Stimulated activated naive CD8-positive, alpha-beta T cell treated with anti-CD3 and anti-CD28 coated beads, Interleukin-15, Interleukin-2, amounts not matched to agents 100 U/mL and 50 U/mL, for 24 hours (primary cell): ENCODE measurements at regions not wholly inside any gene's neighbourhood (a gene's known extent, or its start where the extent isn't known, plus 50 kb on each side); places are given as distances from the start of the nearest gene placed in this dataset.
"Not testable (repeated sequence)": the region's sequence is repeated elsewhere in the genome, so short reads cannot be mapped to it uniquely, and the experiment has no call there.

Experiments used
- ATAC-seq: fragments of 150-1000 bp; cut with Tn5 transposase; one replicate; pipeline ENCODE4 v1.10.0; 2021
- DNase-seq: peaks from one replicate; pipeline ENCODE4 v3.0.0; 2021

- no peak for ATAC-seq
- DNase-seq = no peak
These were observed 304.6 kb downstream of the MTX2 start for GRCh38 chr2:176573612-176574483.

GRCh38 chr2:176574484-176575236 lies 305.4 kb downstream of the MTX2 start:
- DNase-seq (no peak), ATAC-seq (no peak)

- DNase-seq = no peak
These were observed 306.0 kb downstream of the MTX2 start for GRCh38 chr2:176575237-176575744.

GRCh38 chr2:176577054-176577453 lies 307.8 kb downstream of the MTX2 start:
- no peak for ATAC-seq

More at GRCh38 chr2:176575237-176575744, 306.0 kb downstream of the MTX2 start:
- ATAC-seq = no peak

DNA sequence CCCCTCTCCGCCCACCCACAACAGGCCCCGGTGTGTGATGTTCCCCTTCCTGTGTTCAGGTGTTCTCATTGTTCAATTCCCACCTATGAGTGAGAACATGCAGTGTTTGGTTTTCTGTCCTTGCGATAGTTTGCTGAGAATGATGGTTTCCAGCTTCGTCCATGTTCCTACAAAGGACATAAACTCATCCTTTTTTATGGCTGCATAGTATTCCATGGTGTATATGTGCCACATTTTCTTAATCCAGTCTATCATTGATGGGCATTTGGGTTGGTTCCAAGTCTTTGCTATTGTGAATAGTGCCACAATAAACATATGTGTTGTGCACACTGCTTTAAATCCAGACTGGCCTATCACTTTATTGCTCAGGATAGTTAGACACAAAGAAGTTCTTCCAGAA lies 309.1 kb downstream of the MTX2 start:
- not testable (repeated sequence) for ATAC-seq, DNase-seq

More at GRCh38 chr2:176577054-176577453, 307.8 kb downstream of the MTX2 start:
- no peak for DNase-seq

DNA sequence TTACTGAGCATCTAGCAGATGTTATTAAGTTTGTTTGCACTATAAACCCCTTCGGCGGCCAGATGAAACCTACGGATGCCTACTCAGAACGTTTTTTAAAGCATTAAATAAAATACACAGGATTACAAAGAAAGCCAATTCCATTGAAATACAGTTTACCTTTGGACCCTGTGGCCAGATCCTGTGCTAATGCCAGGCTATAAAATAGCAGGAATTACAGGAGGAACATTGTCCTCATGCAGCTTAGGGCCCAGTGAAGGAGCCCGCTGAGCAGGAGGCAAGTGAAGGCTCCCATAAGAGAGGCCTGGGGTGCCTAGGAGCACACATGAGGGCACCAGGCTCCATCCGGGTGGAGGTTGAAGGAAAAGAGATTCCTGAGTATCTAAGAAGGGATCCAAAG lies 310.4 kb downstream of the MTX2 start:
- no peak for DNase-seq
- ATAC-seq = no peak

- no peak for DNase-seq
- no peak for ATAC-seq
These were observed 312.4 kb downstream of the MTX2 start for GRCh38 chr2:176581557-176582165.

DNA sequence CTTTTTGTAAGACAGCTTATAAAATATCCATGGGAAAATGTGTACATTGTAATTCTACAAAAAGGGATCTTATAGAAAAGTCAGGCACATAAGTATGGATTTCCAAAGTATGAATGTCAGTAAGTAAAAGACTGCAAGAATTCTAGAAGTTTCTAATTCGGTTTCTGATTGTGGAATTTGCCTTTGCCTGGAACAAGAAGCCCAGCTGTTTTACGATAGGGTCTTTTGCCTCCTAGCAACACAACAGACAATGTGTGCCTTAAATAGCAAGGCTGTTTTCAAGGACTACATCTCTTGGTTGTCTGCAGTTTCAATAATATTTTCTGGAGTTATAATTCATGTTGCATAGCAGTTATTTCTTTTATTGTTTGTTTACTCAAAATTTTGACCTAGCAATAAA lies 312.9 kb downstream of the MTX2 start:
- DNase-seq (no peak), ATAC-seq (no peak)

GRCh38 chr2:176582990-176583481 lies 313.8 kb downstream of the MTX2 start:
- no peak for DNase-seq
- no peak for ATAC-seq

GRCh38 chr2:176583607-176584006 lies 314.4 kb downstream of the MTX2 start:
- DNase-seq (no peak), ATAC-seq (no peak)

DNA sequence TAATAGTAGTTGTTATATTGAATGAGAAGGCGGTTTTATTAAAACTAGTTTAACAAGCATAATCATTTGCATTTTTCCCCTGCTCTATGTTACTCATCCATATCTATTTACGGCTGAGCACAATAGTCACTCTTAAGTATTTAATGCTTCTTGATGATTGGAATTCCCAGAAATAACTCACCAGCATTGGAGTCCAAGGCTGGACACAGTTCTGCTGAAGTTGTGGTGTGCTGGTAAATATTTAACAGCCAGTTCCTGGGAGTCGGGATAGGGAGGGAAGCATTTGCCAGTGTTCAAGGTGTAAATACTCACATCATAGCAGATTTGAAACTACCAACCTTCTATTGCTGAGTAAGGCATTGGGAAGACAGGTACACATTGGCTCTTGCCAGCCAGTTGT lies 315.1 kb downstream of the MTX2 start:
- no peak for DNase-seq
- no peak for ATAC-seq

- ATAC-seq (no peak), DNase-seq (no peak)
These were observed 316.0 kb downstream of the MTX2 start for GRCh38 chr2:176585291-176585690.

GRCh38 chr2:176585791-176586190 lies 316.5 kb downstream of the MTX2 start:
- ATAC-seq = no peak
- DNase-seq = no peak

DNA sequence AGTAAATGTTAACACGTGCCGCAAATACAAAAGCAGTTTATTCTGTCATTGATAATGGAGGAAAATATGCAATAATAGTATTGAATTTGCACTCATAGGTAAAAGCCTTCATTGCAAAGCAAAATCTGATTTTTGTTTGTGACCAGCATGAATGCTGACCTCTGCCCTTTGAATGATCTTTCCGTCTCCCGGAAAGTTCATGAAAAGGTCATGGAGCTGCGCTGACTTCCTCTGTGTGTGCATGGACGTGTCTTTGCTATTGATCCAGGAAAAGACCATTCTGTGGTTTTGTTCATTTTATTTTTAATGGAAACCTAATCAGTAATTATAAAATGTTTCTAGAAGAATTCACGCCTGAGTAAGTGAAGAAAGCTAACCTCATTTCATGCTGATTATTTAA lies 320.0 kb downstream of the MTX2 start:
- DNase-seq (no peak), ATAC-seq (no peak)

DNA sequence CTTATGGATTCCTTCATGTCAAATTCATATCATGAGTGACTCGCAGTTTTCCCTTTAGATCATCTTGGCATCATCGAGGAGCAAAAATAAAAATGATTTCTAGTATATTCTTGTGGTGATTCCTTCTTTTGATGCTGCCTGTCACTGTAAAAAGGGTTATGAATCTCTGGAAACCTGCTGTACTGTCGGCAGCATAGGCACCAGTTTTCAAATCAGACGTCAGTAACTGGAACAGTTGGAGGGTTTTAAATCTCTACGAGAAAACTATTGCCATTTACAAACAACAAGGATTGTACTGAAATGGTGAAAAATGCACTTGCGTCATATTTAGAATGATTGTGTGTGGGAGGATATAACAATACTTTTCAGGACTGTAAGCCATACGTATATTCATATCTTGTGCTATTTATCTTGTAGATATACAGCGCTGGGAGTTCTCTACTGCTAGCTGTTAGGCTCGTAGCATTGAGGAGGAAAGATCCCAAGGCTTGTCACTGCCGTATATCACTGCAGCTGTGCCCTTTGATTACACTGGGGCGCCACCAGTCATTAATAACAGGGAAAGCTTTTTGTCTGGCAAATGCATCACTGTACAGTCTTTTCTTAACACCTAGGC lies 320.7 kb downstream of the MTX2 start:
- no peak for DNase-seq
- ATAC-seq = no peak

GRCh38 chr2:176592216-176592615 lies 323.0 kb downstream of the MTX2 start:
- ATAC-seq (no peak), DNase-seq (no peak)

GRCh38 chr2:176595986-176596385 lies 326.7 kb downstream of the MTX2 start:
- DNase-seq = no peak
- no peak for ATAC-seq

GRCh38 chr2:176597916-176598315 lies 328.7 kb downstream of the MTX2 start:
- DNase-seq = no peak
- ATAC-seq = no peak

GRCh38 chr2:176598351-176598750 lies 329.1 kb downstream of the MTX2 start:
- DNase-seq (no peak), ATAC-seq (no peak)

GRCh38 chr2:176599796-176600485 lies 330.7 kb downstream of the MTX2 start:
- ATAC-seq = no peak
- no peak for DNase-seq

DNA sequence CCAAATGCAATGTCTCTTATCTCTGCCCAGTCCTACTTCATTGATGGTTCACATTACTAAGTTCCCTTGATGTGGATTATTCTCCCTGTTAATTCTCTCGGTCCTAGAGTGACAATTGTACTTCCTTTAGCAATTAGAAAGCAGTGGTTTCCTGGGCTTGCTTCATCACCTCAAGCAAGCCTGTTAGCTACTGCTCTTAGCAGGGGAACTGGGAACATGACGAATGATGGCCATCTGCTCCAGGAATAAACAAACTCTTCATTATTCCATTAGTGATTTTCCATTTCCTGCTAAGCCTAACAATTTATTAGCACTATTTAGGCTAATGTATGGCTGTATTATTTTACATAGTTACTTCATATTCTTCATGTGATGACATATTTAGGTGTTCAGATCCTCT lies 331.8 kb downstream of the MTX2 start:
- no peak for DNase-seq
- no peak for ATAC-seq
